IMR-90 (cell line): ENCODE measurements at regions not wholly inside any gene's neighbourhood (a gene's known extent, or its start where the extent isn't known, plus 50 kb on each side); places are given as distances from the start of the nearest gene placed in this dataset.

Experiments
- ATAC-seq: fragments of 200-7000 bp; cut with Tn5 transposase; 2 replicates; pipeline ENCODE4 v1.9.1; 2020; ENCODE audit warnings: low read depth, mild to moderate bottlenecking, moderate library complexity
- BruUV-seq: library from RNA; stranded (reverse); fragments of 400-500 nt; replicated peaks from 2 replicates; lab custom pipeline; 2021; lab: Mats Ljungman, UMichigan
- CTCF ChIA-PET: fragments of 300-600 bp; formaldehyde crosslinking; extraction: SDS; loops from one replicate; lab custom pipeline; 2021; ENCODE audit warnings: antibody characterized with exemption; lab: Yijun Ruan, JAX
- POLR2A ChIA-PET: fragments of 300-600 bp; sonication (Branson Sonifier 250); formaldehyde crosslinking; loops from one replicate; lab custom pipeline; 2022; ENCODE audit warnings: antibody characterized with exemption; ENCODE audit not compliant: unreplicated experiment; lab: Charles Lee
- DNase-seq: peaks from one replicate; pipeline ENCODE4 v3.0.0; 2013
- H2AFZ ChIP-seq: replicated peaks from 2 replicates; pipeline ENCODE3; 2013; ENCODE audit warnings: low read length, mild to moderate bottlenecking; ENCODE audit not compliant: poor library complexity
- H2AK5ac ChIP-seq: 2 replicates; pipeline ENCODE4 v1.6.1; 2013; ENCODE audit warnings: low read depth, low read length, inconsistent platforms
- H2AK9ac ChIP-seq: replicated peaks from 2 replicates; pipeline ENCODE3; 2013; ENCODE audit warnings: mild to moderate bottlenecking, low read depth, low read length, moderate library complexity; ENCODE audit not compliant: poor library complexity
- H2BK120ac ChIP-seq: 2 replicates; pipeline ENCODE4 v1.6.1; 2013; ENCODE audit warnings: low read depth, low read length, inconsistent platforms
- H2BK15ac ChIP-seq: 3 replicates; pipeline ENCODE4 v1.6.1; 2013; ENCODE audit warnings: low read depth, low read length, inconsistent platforms
- H2BK20ac ChIP-seq: 2 replicates; pipeline ENCODE4 v1.6.1; 2013; ENCODE audit warnings: low read depth, mild to moderate bottlenecking, inconsistent platforms, low read length, moderate library complexity
- H2BK5ac ChIP-seq: 2 replicates; pipeline ENCODE4 v1.6.1; 2013; ENCODE audit warnings: mild to moderate bottlenecking, low read depth, low read length, inconsistent platforms; ENCODE audit not compliant: poor library complexity, severe bottlenecking
- H3K14ac ChIP-seq: replicated peaks from 2 replicates; pipeline ENCODE4 v1.6.1; 2013; ENCODE audit warnings: low read depth, low read length, inconsistent platforms
- H3K18ac ChIP-seq: 2 replicates; pipeline ENCODE4 v1.6.1; 2013; ENCODE audit warnings: low read depth, low read length, control low read depth
- H3K23ac ChIP-seq: 2 replicates; pipeline ENCODE4 v1.6.1; 2013; ENCODE audit warnings: low read depth, low read length, inconsistent platforms
- H3K27ac ChIP-seq: 2 replicates; pipeline ENCODE4 v1.5.1; 2013; ENCODE audit warnings: mild to moderate bottlenecking, control low read depth, low read length; ENCODE audit not compliant: insufficient read depth
- H3K27me3 ChIP-seq: 2 replicates; pipeline ENCODE4 v1.6.1; 2013; ENCODE audit warnings: low read length; ENCODE audit not compliant: control insufficient read depth, insufficient read depth
- H3K36me3 ChIP-seq: 2 replicates; pipeline ENCODE4 v1.6.1; 2013; ENCODE audit warnings: low read length, mixed read lengths; ENCODE audit not compliant: control insufficient read depth, insufficient read depth
- H3K4ac ChIP-seq: 2 replicates; pipeline ENCODE4 v1.6.1; 2013; ENCODE audit warnings: low read depth, low read length, inconsistent platforms
- H3K4me1 ChIP-seq: 2 replicates; pipeline ENCODE4 v1.6.1; 2013; ENCODE audit warnings: low read length, mixed read lengths; ENCODE audit not compliant: control insufficient read depth, insufficient read depth
- H3K4me2 ChIP-seq: 2 replicates; pipeline ENCODE4 v1.6.1; 2013; ENCODE audit warnings: low read depth, mild to moderate bottlenecking, control low read depth, low read length, moderate library complexity
- H3K4me3 ChIP-seq: 2 replicates; pipeline ENCODE4 v1.5.1; 2013; ENCODE audit warnings: low read depth, mild to moderate bottlenecking, control low read depth, low read length, moderate library complexity; ENCODE audit not compliant: insufficient read depth
- H3K56ac ChIP-seq: 2 replicates; pipeline ENCODE4 v1.6.1; 2013; ENCODE audit warnings: low read length, inconsistent platforms; ENCODE audit not compliant: insufficient read depth; ENCODE audit errors: extremely low read depth
- H3K79me1 ChIP-seq, 2 experiments: 2 replicates each; pipeline ENCODE4 v1.6.1; 2013; ENCODE audit warnings: low read length in 2 of 2, inconsistent platforms in 1 of 2, low read depth in 1 of 2
- H3K9ac ChIP-seq: 2 replicates; pipeline ENCODE4 v1.6.1; 2013; ENCODE audit warnings: low read depth, low read length, control low read depth
- H3K9me1 ChIP-seq: 2 replicates; pipeline ENCODE4 v1.6.1; 2013; ENCODE audit warnings: low read length, inconsistent platforms; ENCODE audit not compliant: insufficient read depth
- H3K9me3 ChIP-seq: 2 replicates; pipeline ENCODE4 v1.6.1; 2013; ENCODE audit warnings: low read length; ENCODE audit not compliant: control insufficient read depth, insufficient read depth
- H4K20me1 ChIP-seq: 2 replicates; pipeline ENCODE4 v1.6.1; 2013; ENCODE audit warnings: low read length, inconsistent platforms; ENCODE audit not compliant: insufficient read depth
- H4K5ac ChIP-seq: 2 replicates; pipeline ENCODE4 v1.6.1; 2013; ENCODE audit warnings: mild to moderate bottlenecking, low read depth, low read length, control low read depth
- H4K8ac ChIP-seq, 2 experiments: 2 replicates each; pipeline ENCODE4 v1.6.1; 2013; ENCODE audit warnings: low read depth in 2 of 2, low read length in 2 of 2, control low read depth in 1 of 2, inconsistent platforms in 1 of 2
- H4K91ac ChIP-seq: 2 replicates; pipeline ENCODE4 v1.6.1; 2013; ENCODE audit warnings: low read depth, low read length, inconsistent platforms; ENCODE audit not compliant: insufficient read depth
- BHLHE40 ChIP-seq: fragments of 150-350 bp; IDR thresholded peaks from 2 replicates; pipeline ENCODE4 v1.6.1; 2016; ENCODE audit warnings: mild to moderate bottlenecking, low read depth, low read length
- CEBPB ChIP-seq: IDR thresholded peaks from 2 replicates; pipeline ENCODE4 v1.6.1; 2012; ENCODE audit warnings: low read depth, low read length, improper control_type of control experiment
- ELK1 ChIP-seq: fragments of 150-350 bp; IDR thresholded peaks from 2 replicates; pipeline ENCODE4 v1.6.1; 2016; ENCODE audit warnings: low read depth, mild to moderate bottlenecking, low read length, moderate library complexity, borderline replicate concordance
- MAFK ChIP-seq: IDR thresholded peaks from 2 replicates; pipeline ENCODE4 v1.6.1; 2012; ENCODE audit warnings: low read depth, low read length, improper control_type of control experiment
- NFE2L2 ChIP-seq: fragments of 150-350 bp; IDR thresholded peaks from 2 replicates; pipeline ENCODE4 v1.6.1; 2016; ENCODE audit warnings: low read depth, mild to moderate bottlenecking, low read length
- SMC3 ChIP-seq: fragments of 150-350 bp; IDR thresholded peaks from 2 replicates; pipeline ENCODE4 v1.6.1; 2016; ENCODE audit warnings: low read depth, mild to moderate bottlenecking, antibody characterized with exemption, low read length, moderate library complexity
- USF2 ChIP-seq: fragments of 150-350 bp; IDR thresholded peaks from 2 replicates; pipeline ENCODE4 v1.6.1; 2017; ENCODE audit warnings: mild to moderate bottlenecking, antibody characterized with exemption, low read length, low read depth
- dilution Hi-C: fragments of 300-500 bp; cut with HindIII; formaldehyde crosslinking; loops from one replicate; pipeline ENCODE4 v1.14.3; 2018; ENCODE audit warnings: low sequenced_read_pairs; ENCODE audit not compliant: unreplicated experiment
- in situ Hi-C: fragments of 300-500 bp; cut with MboI; formaldehyde crosslinking; loops from 3 replicates; pipeline ENCODE4 v1.14.3; 2019; ENCODE audit warnings: low sequenced_read_pairs, inconsistent platforms, mixed read lengths
- intact Hi-C: fragments of 100-400 bp; cut with micrococcal nuclease; formaldehyde crosslinking; loops from 2 replicates; pipeline ENCODE4 v1.10.0; 2022

- H4K5ac ChIP-seq: no peak overlapping the region
- ATAC-seq (no peak), DNase-seq (no peak)
- no peak overlapping the region for H4K8ac ChIP-seq
- dilution Hi-C loops: no loop called here
- no peaks in the 10 kb centered on the region for H3K27me3 ChIP-seq
- H2BK120ac ChIP-seq: no peak overlapping the region
- H3K14ac ChIP-seq: no peak overlapping the region
- no peaks in the 10 kb centered on the region for H3K9me1 ChIP-seq
- peaks cover 4% of the 10 kb centered on the region for H3K9me3 ChIP-seq
- H2BK20ac ChIP-seq: no peak overlapping the region
- no TSS peak for BruUV-seq
- H3K56ac ChIP-seq: no peak overlapping the region
- ChIA-PET CTCF (no interaction called here), POLR2A (no interaction called here)
- H2BK15ac ChIP-seq: no peak overlapping the region
- no peaks in the 10 kb centered on the region for H4K20me1 ChIP-seq
- no peak overlapping the region for H2BK5ac ChIP-seq
- H4K91ac ChIP-seq: no peak overlapping the region
- H3K4me2 ChIP-seq: no peak overlapping the region
- no peak overlapping the region for H2AK9ac ChIP-seq
- H2AK5ac ChIP-seq: no peak overlapping the region
- no peaks in the 10 kb centered on the region for H3K79me1 ChIP-seq
- no peaks in the 10 kb centered on the region for H3K4me1 ChIP-seq
- no peaks in the 10 kb centered on the region for H3K36me3 ChIP-seq
- H3K23ac ChIP-seq: no peak overlapping the region
- in situ Hi-C loops: no loop called here
- H3K9ac ChIP-seq: no peak overlapping the region
- no peak overlapping the region for H2AFZ ChIP-seq
- H3K27ac ChIP-seq: no peak overlapping the region
- intact Hi-C loops: no loop called here
- TF ChIP-seq BHLHE40 (no peak), MAFK (no peak), SMC3 (no peak), NFE2L2 (no peak), USF2 (no peak), ELK1 (no peak), CEBPB (no peak)
- no peak overlapping the region for H3K18ac ChIP-seq
- no peak overlapping the region for H3K4ac ChIP-seq
- no peak overlapping the region for H3K4me3 ChIP-seq
Observed at GRCh38 chr16:76756423-76756822, 434.6 kb upstream of the MON1B start.
